DMS53 treated with DMSO at 0.1 percent for 48 hours (cell line): ENCODE measurements at regions not wholly inside any gene's neighbourhood (a gene's known extent, or its start where the extent isn't known, plus 50 kb on each side); places are given as distances from the start of the nearest gene placed in this dataset.

Experiments
- DNase-seq: peaks from one replicate; lab custom pipeline; 2025; ENCODE audit not compliant: unreplicated experiment; lab: John Stamatoyannopoulos, UW

GRCh38 chr4:128393101-128393704 is 105.6 kb upstream of the PGRMC2 start:
- no peak for DNase-seq

- DNase-seq = no peak
Observed at GRCh38 chr4:128390475-128390996, 102.9 kb upstream of the PGRMC2 start.

GRCh38 chr4:128388796-128389195 is 101.2 kb upstream of the PGRMC2 start:
- no peak for DNase-seq

GRCh38 chr4:128388352-128388630 is 100.7 kb upstream of the PGRMC2 start:
- DNase-seq = no peak

GRCh38 chr4:128387600-128388351 is 100.2 kb upstream of the PGRMC2 start:
- DNase-seq = no peak

- peak; percentile 50 for DNase-seq
Observed at GRCh38 chr4:128386761-128387599, 99.4 kb upstream of the PGRMC2 start.

- peak; percentile 67 for DNase-seq
Observed at GRCh38 chr4:128385683-128386304, 98.2 kb upstream of the PGRMC2 start.

- DNase-seq = peak; percentile 10
Observed at GRCh38 chr4:128384765-128385598, 97.4 kb upstream of the PGRMC2 start.

GRCh38 chr4:128384091-128384520 is 96.5 kb upstream of the PGRMC2 start:
- DNase-seq = no peak

- no peak for DNase-seq
Observed at GRCh38 chr4:128381748-128382559, 94.3 kb upstream of the PGRMC2 start.

GRCh38 chr4:128380306-128380705 is 92.7 kb upstream of the PGRMC2 start:
- peak; percentile 5 for DNase-seq

GRCh38 chr4:128379860-128380259 is 92.2 kb upstream of the PGRMC2 start:
- peak; percentile 48 for DNase-seq

GRCh38 chr4:128378668-128379067 is 91.1 kb upstream of the PGRMC2 start:
- no peak for DNase-seq

- DNase-seq = no peak
Observed at GRCh38 chr4:128376958-128377357, 89.3 kb upstream of the PGRMC2 start.

- no peak for DNase-seq
Observed at GRCh38 chr4:128376303-128376702, 88.7 kb upstream of the PGRMC2 start.

- DNase-seq = no peak
Observed at GRCh38 chr4:128373628-128374027, 86.0 kb upstream of the PGRMC2 start.

GRCh38 chr4:128371876-128372275 is 84.3 kb upstream of the PGRMC2 start:
- no peak for DNase-seq

- no peak for DNase-seq
Observed at GRCh38 chr4:128371001-128371777, 83.6 kb upstream of the PGRMC2 start.

- DNase-seq = no peak
Observed at GRCh38 chr4:128366212-128366611, 78.6 kb upstream of the PGRMC2 start.
